ENCODE measurements at regions not wholly inside any gene's neighbourhood (a gene's known extent, or its start where the extent isn't known, plus 50 kb on each side); places are given as distances from the start of the nearest gene placed in this dataset.
"Not testable (repeated sequence)": the region's sequence is repeated elsewhere in the genome, so short reads cannot be mapped to it uniquely, and the experiment has no call there.

DNA sequence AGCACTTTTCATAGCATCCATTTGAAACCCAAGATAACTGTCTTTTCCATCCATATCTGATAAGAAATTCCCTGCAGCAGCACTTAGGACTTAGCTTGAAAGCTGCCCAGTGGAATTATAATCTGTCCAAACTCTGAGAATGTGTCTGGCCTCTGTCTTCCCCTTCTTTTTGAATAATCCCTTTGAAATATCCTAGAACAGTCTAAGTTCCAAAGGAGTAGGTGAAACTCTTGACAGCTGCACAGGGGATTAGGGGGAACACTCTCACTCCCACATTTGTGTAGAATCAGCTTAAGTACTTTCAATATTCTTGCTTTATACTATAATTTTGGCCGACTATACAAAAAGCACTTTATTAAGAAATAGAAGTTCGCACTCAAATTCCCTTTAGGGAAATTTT is 157.7 kb downstream of the PAPSS1 start:
- intact Hi-C loops (cut with DNase I), result no loop called here
- ATAC-seq, result no peak
- DNase-seq (ENCODE audit: missing footprints), result no peak

DNA sequence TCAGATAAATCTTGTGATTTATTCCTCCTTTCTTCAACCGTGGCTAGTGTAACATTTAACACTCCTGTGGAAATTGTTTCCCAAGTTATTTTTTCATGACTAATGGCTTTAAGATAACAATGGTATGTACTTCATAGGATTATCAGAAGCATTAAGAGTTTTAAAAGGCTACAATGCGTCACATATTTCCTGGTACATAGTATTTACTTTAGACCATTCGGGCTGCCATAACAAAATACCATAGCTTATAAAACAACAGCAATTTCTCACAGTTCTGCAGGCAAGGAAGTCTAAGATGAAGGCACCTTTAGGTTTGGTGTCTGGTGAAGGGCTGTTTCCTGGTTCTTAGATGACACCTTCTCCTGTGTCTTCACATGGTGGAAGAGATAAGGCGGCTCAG is 158.6 kb downstream of the PAPSS1 start:
- DNase-seq (ENCODE audit: missing footprints), result no peak
- ATAC-seq, result no peak
- intact Hi-C loops (cut with DNase I), result no loop called here

GRCh38 chr4:107559653-107560052 is 160.4 kb downstream of the PAPSS1 start:
- DNase-seq (ENCODE audit: missing footprints), result no peak
- intact Hi-C loops (cut with DNase I), result no loop called here
- no peak for ATAC-seq

DNA sequence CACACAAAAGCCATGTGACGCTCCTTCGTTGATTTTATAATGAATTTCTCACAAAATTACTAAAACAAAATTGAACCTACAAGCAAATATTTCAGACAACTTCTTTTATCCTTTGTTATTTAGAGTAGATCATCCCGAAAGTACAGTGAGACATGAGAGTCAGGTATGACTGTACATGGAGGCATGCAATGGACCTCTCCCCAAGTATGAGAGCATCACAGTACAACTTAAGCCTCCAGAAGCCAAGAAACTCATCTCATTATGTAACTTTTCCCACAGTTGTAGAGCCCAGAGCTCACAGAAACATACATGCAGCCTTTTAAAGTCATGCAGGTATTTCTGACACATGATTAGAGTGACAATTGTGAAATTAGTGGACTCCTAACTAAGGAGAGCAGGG is 167.7 kb downstream of the PAPSS1 start:
- intact Hi-C loops (cut with DNase I), result no loop called here
- no peak for DNase-seq (ENCODE audit: missing footprints)
- ATAC-seq, result no peak

GRCh38 chr4:107548211-107548905 is 171.7 kb downstream of the PAPSS1 start:
- ATAC-seq, result no peak
- DNase-seq (ENCODE audit: missing footprints), result no peak
- intact Hi-C loops (cut with DNase I), result no loop called here

GRCh38 chr4:107546638-107547037 is 173.4 kb downstream of the PAPSS1 start:
- intact Hi-C loops (cut with DNase I), result no loop called here
- ATAC-seq (no peak), DNase-seq (ENCODE audit: missing footprints) (no peak)

DNA sequence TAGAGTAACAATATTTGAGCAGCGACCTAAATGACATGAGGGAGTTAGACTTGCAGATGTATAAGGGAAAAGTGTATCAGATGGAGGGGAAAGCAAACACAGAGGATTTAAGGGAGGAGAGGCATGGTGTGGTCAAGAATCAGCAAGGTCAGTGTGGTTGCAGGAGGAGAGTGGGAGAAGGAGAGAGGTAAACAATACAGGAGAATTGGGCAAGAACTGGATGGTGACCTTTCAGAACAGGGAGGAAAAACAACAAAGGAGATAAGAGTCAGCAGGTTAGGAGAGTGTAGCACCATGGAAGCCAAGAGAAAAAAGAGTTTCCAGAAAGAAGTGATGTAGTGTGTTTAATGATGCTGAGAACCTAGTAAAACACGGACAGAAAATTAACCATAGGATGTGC is 178.5 kb downstream of the PAPSS1 start:
- ATAC-seq (no peak), DNase-seq (ENCODE audit: missing footprints) (no peak)
- intact Hi-C loops (cut with DNase I), result no loop called here

GRCh38 chr4:107531927-107532326 is 188.1 kb downstream of the PAPSS1 start:
- intact Hi-C loops (cut with DNase I), result no loop called here
- no peak for DNase-seq (ENCODE audit: missing footprints)

DNA sequence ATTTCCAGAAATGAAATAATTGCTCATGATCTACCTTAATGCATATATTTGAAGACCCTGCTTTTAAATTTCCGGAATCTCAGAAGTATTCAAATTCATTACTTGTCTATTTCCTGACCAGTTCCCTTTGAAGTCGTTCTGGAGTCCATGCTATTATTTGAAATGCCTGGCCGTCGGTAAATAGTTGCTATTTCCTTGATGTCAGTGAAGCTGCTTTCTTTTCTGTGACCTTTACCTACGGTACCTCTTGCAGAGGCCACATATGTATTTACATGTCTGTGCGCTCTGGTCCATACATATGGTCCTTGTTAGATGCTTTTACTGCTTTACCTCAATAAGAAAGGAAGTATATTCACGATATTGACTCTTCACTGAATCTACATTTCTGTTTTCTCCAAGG is 199.7 kb downstream of the PAPSS1 start:
- intact Hi-C loops (cut with DNase I), result no loop called here
- ATAC-seq, result no peak

More at GRCh38 chr4:107531927-107532326, 188.1 kb downstream of the PAPSS1 start:
- ATAC-seq, result no peak

DNA sequence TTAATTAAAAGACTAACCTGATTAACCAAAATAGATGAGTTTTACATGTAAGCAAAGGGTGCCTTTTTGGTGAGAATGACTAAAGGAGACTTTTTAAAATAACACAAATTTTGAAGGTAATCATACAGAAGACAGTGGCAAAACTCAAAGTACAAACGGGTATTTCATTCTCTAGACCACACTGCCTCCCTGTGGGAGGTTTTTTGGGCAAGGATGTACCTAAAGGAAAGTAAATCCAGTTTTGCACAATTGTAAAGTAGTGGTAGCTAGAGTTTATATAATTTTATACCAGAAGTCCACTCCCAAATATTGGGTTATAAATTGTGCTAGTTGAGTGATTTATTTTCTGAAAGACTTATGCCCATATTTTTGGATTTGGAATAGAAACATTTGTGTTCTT is 201.0 kb downstream of the PAPSS1 start:
- DNase-seq (ENCODE audit: missing footprints) (no peak), ATAC-seq (no peak)

More for the DNA sequence above, 199.7 kb downstream of the PAPSS1 start:
- no peak for DNase-seq (ENCODE audit: missing footprints)

GRCh38 chr4:107518076-107518475 is 202.0 kb downstream of the PAPSS1 start:
- intact Hi-C loops (cut with DNase I), result no loop called here
- DNase-seq (ENCODE audit: missing footprints) (no peak), ATAC-seq (no peak)

More for the DNA sequence above, 201.0 kb downstream of the PAPSS1 start:
- intact Hi-C loops (cut with DNase I), result no loop called here

GRCh38 chr4:107512549-107512948 is 207.5 kb downstream of the PAPSS1 start:
- DNase-seq (ENCODE audit: missing footprints), result no peak
- intact Hi-C loops (cut with DNase I), result no loop called here
- no peak for ATAC-seq

DNA sequence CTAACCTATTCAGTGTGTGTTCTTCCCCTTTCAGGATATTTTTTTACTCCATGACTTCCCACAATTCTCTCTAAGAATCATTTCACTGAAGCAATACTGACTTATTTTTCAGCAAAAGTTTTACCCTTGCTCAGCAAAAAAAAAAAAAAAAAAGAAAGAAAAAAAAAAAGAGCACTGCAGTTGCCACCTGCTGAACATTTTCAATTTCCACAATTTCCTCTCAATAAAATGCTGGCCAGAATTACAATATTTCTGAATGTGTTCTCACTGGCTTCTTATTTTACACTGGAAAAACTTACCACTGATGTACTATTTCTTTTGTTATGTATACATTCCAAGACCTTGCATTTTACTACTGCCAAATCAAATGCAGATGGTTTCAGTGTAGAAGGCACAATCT is 210.4 kb downstream of the PAPSS1 start:
- intact Hi-C loops (cut with DNase I), result no loop called here
- ATAC-seq (no peak), DNase-seq (ENCODE audit: missing footprints) (no peak)

- intact Hi-C loops (cut with DNase I), result no loop called here
- DNase-seq (ENCODE audit: missing footprints) (no peak), ATAC-seq (no peak)
These were observed 219.5 kb downstream of the PAPSS1 start for GRCh38 chr4:107500551-107500950.

DNA sequence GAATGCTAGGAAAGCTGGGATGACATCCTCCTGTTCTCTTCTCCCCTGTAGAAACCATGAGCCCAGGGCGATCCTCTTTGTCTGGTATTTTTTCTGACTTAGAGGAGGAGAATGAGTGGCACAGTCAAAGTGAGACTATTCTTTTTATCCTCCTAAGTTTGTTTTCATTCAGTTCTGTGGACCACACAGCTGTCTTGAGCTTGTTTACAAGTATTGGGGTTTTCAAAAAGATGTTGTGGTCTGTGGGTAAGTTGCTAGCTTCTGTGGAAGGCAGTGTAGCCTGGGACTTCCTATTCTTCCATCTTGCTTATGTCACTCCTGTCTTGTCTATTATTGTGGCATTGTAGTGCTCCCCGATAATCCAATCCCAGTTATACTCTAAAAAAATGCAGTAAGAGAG is 223.0 kb downstream of the PAPSS1 start:
- no peak for ATAC-seq
- intact Hi-C loops (cut with DNase I), result no loop called here
- DNase-seq (ENCODE audit: missing footprints), result no peak

- DNase-seq (ENCODE audit: missing footprints), result no peak
- no peak for ATAC-seq
- intact Hi-C loops (cut with DNase I), result no loop called here
These were observed 227.5 kb downstream of the PAPSS1 start for GRCh38 chr4:107492566-107492965.

GRCh38 chr4:107490116-107490515 is 229.9 kb downstream of the PAPSS1 start:
- intact Hi-C loops (cut with DNase I), result no loop called here
- ATAC-seq (no peak), DNase-seq (ENCODE audit: missing footprints) (no peak)

DNA sequence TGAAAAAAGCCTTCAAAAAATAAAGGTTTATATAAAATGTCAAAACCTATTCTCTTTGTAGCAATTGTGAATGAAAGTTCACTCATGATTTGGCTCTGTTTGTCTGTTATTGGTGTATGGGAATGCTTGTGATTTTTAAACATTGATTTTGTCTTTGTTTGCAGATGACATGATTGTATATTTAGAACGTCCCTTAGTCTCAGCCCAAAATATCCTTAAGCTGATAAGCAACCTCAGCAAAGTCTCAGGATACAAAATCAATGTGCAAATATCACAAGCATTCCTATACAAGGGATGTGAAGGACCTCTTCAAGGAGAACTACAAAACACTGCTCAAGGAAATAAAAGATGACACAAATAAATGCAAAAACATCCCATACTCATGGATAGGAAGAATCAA is 236.4 kb downstream of the PAPSS1 start:
- ATAC-seq; intact Hi-C loops (cut with DNase I); DNase-seq (ENCODE audit: missing footprints): not testable (repeated sequence)

DNA sequence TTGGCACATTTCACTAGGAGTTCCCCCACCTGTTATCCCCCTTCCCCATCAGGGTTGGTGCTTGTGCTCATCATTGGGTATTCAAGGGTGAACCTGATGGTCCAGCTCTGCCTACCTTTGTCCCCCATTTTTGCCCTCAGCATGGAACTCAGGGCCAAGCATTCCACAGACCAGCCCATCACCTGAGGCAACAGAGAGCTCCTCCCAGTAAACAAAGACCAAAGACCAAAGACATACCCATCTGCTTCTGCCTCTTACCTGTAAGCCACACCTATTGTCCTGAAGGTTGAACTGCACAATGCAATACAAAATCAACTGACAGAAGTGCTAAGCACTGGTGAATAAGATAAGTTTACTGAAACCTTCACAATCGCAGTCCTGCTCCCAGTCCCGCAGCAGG is 237.5 kb downstream of the PAPSS1 start:
- intact Hi-C loops (cut with DNase I), result no loop called here
- DNase-seq (ENCODE audit: missing footprints) (no peak), ATAC-seq (no peak)

DNA sequence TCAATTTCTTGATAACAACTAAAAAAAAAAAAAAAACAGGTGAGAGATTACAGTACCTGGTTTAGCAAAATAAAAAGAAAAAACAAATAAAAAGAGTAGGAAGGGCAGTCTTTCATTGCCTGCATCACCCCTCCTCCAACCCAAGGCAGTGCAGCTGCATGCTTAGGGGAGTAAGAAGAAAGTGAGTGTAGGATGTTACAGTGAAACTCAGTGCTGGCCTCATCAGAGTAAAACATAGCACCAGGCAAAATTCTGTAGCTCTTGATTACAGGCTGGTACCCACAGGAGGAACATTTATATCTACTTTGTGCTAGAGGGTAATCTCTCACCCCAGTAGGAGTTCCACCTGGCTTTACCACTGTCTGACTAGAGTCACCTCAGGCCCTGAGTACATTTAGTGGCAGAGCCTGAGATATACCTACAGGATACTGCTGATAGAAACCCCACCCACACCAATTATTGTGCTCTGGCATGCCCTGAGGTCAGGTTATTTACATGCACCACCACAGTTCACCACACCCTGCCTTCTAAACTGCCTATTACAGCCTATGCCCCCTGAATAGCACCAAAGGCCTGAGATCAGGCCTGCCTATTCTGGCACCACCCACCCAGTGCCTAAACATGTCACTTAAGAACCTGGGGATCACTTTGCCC is 241.6 kb downstream of the PAPSS1 start:
- DNase-seq (ENCODE audit: missing footprints), result no peak
- no peak for ATAC-seq
- intact Hi-C loops (cut with DNase I), result no loop called here

DNA sequence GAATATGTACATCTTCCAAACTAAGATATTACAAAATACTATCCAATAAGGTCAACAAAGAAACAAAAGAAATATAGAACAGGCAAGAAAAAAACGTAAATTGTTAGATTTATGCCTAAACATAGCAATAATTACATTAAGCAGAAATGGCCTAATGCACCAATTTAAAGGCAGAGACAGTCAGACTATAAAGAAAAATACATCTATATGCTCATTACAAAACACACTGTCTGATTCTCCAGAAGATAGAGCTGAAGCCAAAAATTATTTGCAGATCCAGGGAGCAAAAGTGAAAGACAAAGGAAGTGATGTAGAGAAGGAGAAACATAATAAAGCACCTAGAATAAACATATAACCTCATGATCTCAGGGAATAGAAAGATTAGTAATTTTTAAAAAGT is 246.9 kb downstream of the PAPSS1 start:
- DNase-seq (ENCODE audit: missing footprints) (no peak), ATAC-seq (no peak)
- intact Hi-C loops (cut with DNase I), result no loop called here

Data from Right ventricle myocardium inferior (tissue), 1 donor.